ENCODE measurements at regions not wholly inside any gene's neighbourhood (a gene's known extent, or its start where the extent isn't known, plus 50 kb on each side); places are given as distances from the start of the nearest gene placed in this dataset.

GRCh38 chr5:173501271-173501670 lies 115.2 kb downstream of the BOD1 start:
- no peak overlapping the region for H3K9ac ChIP-seq (ENCODE audit: low read depth, low read length)
- H2BK5ac ChIP-seq (ENCODE audit: low read depth, low read length, poor library complexity, severe bottlenecking), result no peak overlapping the region
- H2AFZ ChIP-seq (replicated peaks; ENCODE audit: low read length, poor library complexity), result no peak overlapping the region
- peak overlapping the region; percentile 19 for H2AK9ac ChIP-seq (replicated peaks; ENCODE audit: low read depth, low read length, poor library complexity)
- no peak overlapping the region for H2AK5ac ChIP-seq (ENCODE audit: low read depth, low read length)
- H3K9me1 ChIP-seq (ENCODE audit: insufficient read depth, low read length), result peaks cover 11% of the 10 kb centered on the region; the same call in 1 of the 2 replicates
- H3K9me3 ChIP-seq (ENCODE audit: control insufficient read depth, insufficient read depth, low read length), result peaks cover 7% of the 10 kb centered on the region
- no peaks in the 10 kb centered on the region for H3K79me1 ChIP-seq (ENCODE audit: low read depth in 1 of 2, low read length in 2 of 2)
- intact Hi-C loops (cut with micrococcal nuclease) (no loop called here), dilution Hi-C loops (cut with HindIII; ENCODE audit: low sequenced_read_pairs, unreplicated experiment) (no loop called here), in situ Hi-C loops (cut with MboI; ENCODE audit: low sequenced_read_pairs) (no loop called here)
- H3K4me3 ChIP-seq (ENCODE audit: insufficient read depth, low read depth, low read length), result no peak overlapping the region
- POLR2A ChIA-PET (ENCODE audit: unreplicated experiment), result no interaction called here
- CTCF ChIA-PET, result no interaction called here
- no peaks in the 10 kb centered on the region for H3K27me3 ChIP-seq (ENCODE audit: control insufficient read depth, insufficient read depth, low read length)
- H3K14ac ChIP-seq (replicated peaks; ENCODE audit: low read depth, low read length), result peak overlapping the region; percentile 2; the same call in 1 of the 2 replicates
- H3K36me3 ChIP-seq (ENCODE audit: control insufficient read depth, insufficient read depth, low read length), result no peaks in the 10 kb centered on the region
- H3K18ac ChIP-seq (ENCODE audit: low read depth, low read length), result no peak overlapping the region
- peak overlapping the region; percentile 5; the same call in 2 of the 3 replicates for H2BK15ac ChIP-seq (ENCODE audit: low read depth, low read length)
- WGBS, 2 experiments (ENCODE audit: extremely low coverage in 2 of 2, insufficient read length in 1 of 2), result no CpG with 5 or more reads among the region's 8 CpGs
- no peak overlapping the region for H3K23ac ChIP-seq (ENCODE audit: low read depth, low read length)
- H4K5ac ChIP-seq (ENCODE audit: low read depth, low read length), result no peak overlapping the region
- H4K91ac ChIP-seq (ENCODE audit: insufficient read depth, low read depth, low read length), result peak overlapping the region; percentile 19; the same call in 1 of the 2 replicates
- BruUV-seq (replicated peaks), result no TSS peak
- H3K4me2 ChIP-seq (ENCODE audit: low read depth, low read length), result no peak overlapping the region
- no peaks in the 10 kb centered on the region for H4K20me1 ChIP-seq (ENCODE audit: insufficient read depth, low read length)
- H3K4me1 ChIP-seq (ENCODE audit: control insufficient read depth, insufficient read depth, low read length), result peaks cover 22% of the 10 kb centered on the region
- H2BK20ac ChIP-seq (ENCODE audit: low read depth, low read length), result peak overlapping the region; percentile 47; the same call in 1 of the 2 replicates
- no peak overlapping the region for H4K8ac ChIP-seq (ENCODE audit: low read depth in 2 of 2, low read length in 2 of 2)
- ATAC-seq (ENCODE audit: low read depth), result no peak; the same call in 1 of the 2 replicates
- H3K56ac ChIP-seq (ENCODE audit: extremely low read depth, insufficient read depth, low read length), result no peak overlapping the region
- peak overlapping the region; percentile 26; the same call in 1 of the 2 replicates for H2BK120ac ChIP-seq (ENCODE audit: low read depth, low read length)
- TF ChIP-seq CEBPB (IDR thresholded peaks at IDR 0.05; ENCODE audit: low read depth, low read length), result 0 out of 2 replicates have a peak, but pooled peaks have one; percentile 17
- no peak for TF ChIP-seq CHD1 (IDR thresholded peaks at IDR 0.05; ENCODE audit: low read depth, low read length)
- no peak for TF ChIP-seq USF2 (IDR thresholded peaks at IDR 0.05; ENCODE audit: low read depth, low read length)
- H3K27ac ChIP-seq (ENCODE audit: insufficient read depth, low read length), result no peak overlapping the region
- DNase-seq, result no peak
- no peak overlapping the region for H3K4ac ChIP-seq (ENCODE audit: low read depth, low read length)
